MM.1S (cell line): ENCODE measurements at regions not wholly inside any gene's neighbourhood (a gene's known extent, or its start where the extent isn't known, plus 50 kb on each side); places are given as distances from the start of the nearest gene placed in this dataset.

Source experiments
- DNase-seq: peaks from one replicate; pipeline ENCODE4 v3.0.0-alpha.2; 2015
- H2AFZ ChIP-seq: fragments of 300-600 bp; sonication (generic); 2 replicates; pipeline ENCODE4 v1.6.0; 2016; ENCODE audit warnings: antibody characterized with exemption, low read length
- H3F3A ChIP-seq: fragments of 300-600 bp; sonication (generic); 2 replicates; pipeline ENCODE4 v1.6.1; 2016; ENCODE audit warnings: mild to moderate bottlenecking, antibody characterized with exemption, low read length, moderate library complexity, mixed read lengths; ENCODE audit not compliant: insufficient read depth
- H3K27ac ChIP-seq: fragments of 300-600 bp; sonication (generic); 2 replicates; pipeline ENCODE4 v1.5.1; 2016; ENCODE audit warnings: mild to moderate bottlenecking, low read length
- H3K27me3 ChIP-seq: fragments of 300-600 bp; sonication (generic); replicated peaks from 2 replicates; pipeline ENCODE4 v1.6.0; 2016; ENCODE audit warnings: low read length; ENCODE audit not compliant: insufficient read depth
- H3K36me3 ChIP-seq: fragments of 300-600 bp; sonication (generic); replicated peaks from 2 replicates; pipeline ENCODE4 v1.6.1; 2016; ENCODE audit warnings: mild to moderate bottlenecking, low read length, mixed read lengths; ENCODE audit not compliant: insufficient read depth
- H3K4me1 ChIP-seq: fragments of 300-600 bp; sonication (generic); 2 replicates; pipeline ENCODE4 v1.6.1; 2016; ENCODE audit warnings: low read length, mixed read lengths
- H3K4me2 ChIP-seq: fragments of 300-600 bp; sonication (generic); 2 replicates; pipeline ENCODE4 v1.6.0; 2016; ENCODE audit warnings: low read depth, low read length
- H3K4me3 ChIP-seq: fragments of 300-600 bp; sonication (generic); 2 replicates; pipeline ENCODE4 v1.5.1; 2016; ENCODE audit warnings: low read length, mixed read lengths
- H3K79me2 ChIP-seq: fragments of 300-600 bp; sonication (generic); 2 replicates; pipeline ENCODE4 v1.6.1; 2016; ENCODE audit warnings: mixed run types, low read length, mixed read lengths
- H3K9ac ChIP-seq: fragments of 300-600 bp; sonication (generic); 2 replicates; pipeline ENCODE4 v1.6.1; 2016; ENCODE audit warnings: low read length, mixed read lengths
- H3K9me2 ChIP-seq: fragments of 300-600 bp; sonication (generic); replicated peaks from 2 replicates; pipeline ENCODE4 v1.6.1; 2016; ENCODE audit warnings: mild to moderate bottlenecking, low read length, mixed read lengths; ENCODE audit not compliant: insufficient read depth
- H3K9me3 ChIP-seq: fragments of 300-600 bp; sonication (generic); replicated peaks from 2 replicates; pipeline ENCODE4 v1.6.1; 2016; ENCODE audit warnings: mild to moderate bottlenecking, low read length, mixed read lengths; ENCODE audit not compliant: insufficient read depth
- H4K20me1 ChIP-seq: fragments of 300-600 bp; sonication (generic); 2 replicates; pipeline ENCODE4 v1.6.1; 2016; ENCODE audit warnings: mild to moderate bottlenecking, low read length, moderate library complexity, mixed read lengths; ENCODE audit not compliant: insufficient read depth
- EZH2 ChIP-seq: fragments of 300-600 bp; sonication (generic); optimal IDR thresholded peaks from 2 replicates; pipeline ENCODE3; 2017; ENCODE audit warnings: low read depth, mild to moderate bottlenecking, antibody characterized with exemption, low read length, mixed read lengths
- EZH2phosphoT487 ChIP-seq: fragments of 300-600 bp; sonication (generic); IDR thresholded peaks from 2 replicates; pipeline ENCODE4 v1.6.1; 2018; ENCODE audit warnings: antibody characterized with exemption, low read length
- TF ChIP-seq, protein P1 (sequence below): fragments of 300-600 bp; sonication (generic); IDR thresholded peaks from 2 replicates; pipeline ENCODE4 v1.5.1; 2016; ENCODE audit warnings: antibody characterized with exemption, low read length, mixed read lengths

DNA sequence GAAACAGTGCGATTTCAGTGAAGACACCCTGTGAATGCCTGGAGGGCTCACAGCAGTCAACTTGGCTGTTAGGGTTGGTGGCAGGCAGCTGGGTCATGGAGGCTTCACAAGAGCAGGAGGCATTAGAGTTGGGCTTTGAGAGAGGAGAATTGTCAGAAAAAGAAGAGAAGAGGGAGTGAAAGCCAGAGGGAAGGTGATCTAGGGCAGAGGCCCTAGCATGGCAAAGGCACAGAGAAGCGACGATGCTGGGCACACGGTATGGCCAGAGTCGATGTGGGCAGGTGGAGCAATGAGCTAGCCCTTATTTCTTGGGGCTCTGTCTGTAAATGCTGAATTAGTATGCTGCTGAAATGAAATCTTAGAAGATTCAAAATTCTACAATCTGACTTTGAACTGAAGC lies 52.6 kb upstream of the OLFM4 start:
- no peak overlapping the region for H3K4me3 ChIP-seq
- DNase-seq = no peak

DNA sequence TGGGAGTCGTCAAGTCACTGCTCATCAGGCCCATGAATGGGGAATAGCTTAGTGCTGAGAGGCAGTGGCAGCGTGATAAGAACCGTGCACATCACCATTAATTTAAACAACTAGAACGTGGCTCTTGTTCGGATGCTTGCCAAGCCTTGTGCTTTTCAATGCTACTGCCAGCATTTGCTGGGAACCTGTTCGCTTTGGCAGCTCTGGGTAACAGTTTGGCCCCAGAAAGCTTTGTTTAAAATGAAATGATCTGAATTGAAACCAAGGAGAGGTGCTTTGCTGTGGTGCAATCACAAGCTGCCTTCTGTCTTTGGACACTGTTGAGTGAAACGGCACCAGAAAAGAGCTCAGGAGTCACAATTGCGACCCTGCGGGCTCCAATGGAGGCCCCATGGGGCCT lies 53.5 kb upstream of the OLFM4 start:
- no peak overlapping the region for H3K4me2 ChIP-seq
- H2AFZ ChIP-seq = no peak overlapping the region
- H3K4me3 ChIP-seq = no peak overlapping the region
- H3K27me3 ChIP-seq = no peaks in the 10 kb centered on the region
- DNase-seq = no peak
- H4K20me1 ChIP-seq = no peaks in the 10 kb centered on the region
- H3K27ac ChIP-seq = no peak overlapping the region
- no peaks in the 10 kb centered on the region for H3F3A ChIP-seq
- no peaks in the 10 kb centered on the region for H3K9me3 ChIP-seq
- H3K9me2 ChIP-seq = no peaks in the 10 kb centered on the region
- H3K36me3 ChIP-seq = no peaks in the 10 kb centered on the region
- TF ChIP-seq EZH2 = no peak
- TF ChIP-seq, protein P1, sequence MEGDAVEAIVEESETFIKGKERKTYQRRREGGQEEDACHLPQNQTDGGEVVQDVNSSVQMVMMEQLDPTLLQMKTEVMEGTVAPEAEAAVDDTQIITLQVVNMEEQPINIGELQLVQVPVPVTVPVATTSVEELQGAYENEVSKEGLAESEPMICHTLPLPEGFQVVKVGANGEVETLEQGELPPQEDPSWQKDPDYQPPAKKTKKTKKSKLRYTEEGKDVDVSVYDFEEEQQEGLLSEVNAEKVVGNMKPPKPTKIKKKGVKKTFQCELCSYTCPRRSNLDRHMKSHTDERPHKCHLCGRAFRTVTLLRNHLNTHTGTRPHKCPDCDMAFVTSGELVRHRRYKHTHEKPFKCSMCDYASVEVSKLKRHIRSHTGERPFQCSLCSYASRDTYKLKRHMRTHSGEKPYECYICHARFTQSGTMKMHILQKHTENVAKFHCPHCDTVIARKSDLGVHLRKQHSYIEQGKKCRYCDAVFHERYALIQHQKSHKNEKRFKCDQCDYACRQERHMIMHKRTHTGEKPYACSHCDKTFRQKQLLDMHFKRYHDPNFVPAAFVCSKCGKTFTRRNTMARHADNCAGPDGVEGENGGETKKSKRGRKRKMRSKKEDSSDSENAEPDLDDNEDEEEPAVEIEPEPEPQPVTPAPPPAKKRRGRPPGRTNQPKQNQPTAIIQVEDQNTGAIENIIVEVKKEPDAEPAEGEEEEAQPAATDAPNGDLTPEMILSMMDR = no peak
- TF ChIP-seq EZH2phosphoT487 = no peak
- no peak overlapping the region for H3K9ac ChIP-seq
- H3K4me1 ChIP-seq = no peaks in the 10 kb centered on the region
- no peaks in the 10 kb centered on the region for H3K79me2 ChIP-seq

More for the DNA sequence above, 52.6 kb upstream of the OLFM4 start:
- H3K27ac ChIP-seq = no peak overlapping the region
- TF ChIP-seq EZH2 (no peak), EZH2phosphoT487 (no peak)
- TF ChIP-seq, protein P1 = no peak
- no peak overlapping the region for H2AFZ ChIP-seq
- H3K36me3 ChIP-seq = no peaks in the 10 kb centered on the region
- H3F3A ChIP-seq = no peaks in the 10 kb centered on the region
- no peak overlapping the region for H3K9ac ChIP-seq
- no peaks in the 10 kb centered on the region for H3K9me2 ChIP-seq
- H3K4me2 ChIP-seq = no peak overlapping the region
- H3K9me3 ChIP-seq = no peaks in the 10 kb centered on the region
- H3K27me3 ChIP-seq = no peaks in the 10 kb centered on the region
- no peaks in the 10 kb centered on the region for H4K20me1 ChIP-seq
- H3K79me2 ChIP-seq = no peaks in the 10 kb centered on the region
- no peaks in the 10 kb centered on the region for H3K4me1 ChIP-seq

- no peaks in the 10 kb centered on the region for H3K9me3 ChIP-seq
Observed at GRCh38 chr13:52974711-52975110, 53.9 kb upstream of the OLFM4 start.

More at GRCh38 chr13:52974711-52975110, 53.9 kb upstream of the OLFM4 start:
- Histone ChIP-seq H3K4me3 (no peak overlapping the region), H2AFZ (no peak overlapping the region), H3F3A (no peaks in the 10 kb centered on the region), H3K4me1 (no peaks in the 10 kb centered on the region), H3K36me3 (no peaks in the 10 kb centered on the region), H3K27me3 (no peaks in the 10 kb centered on the region), H4K20me1 (no peaks in the 10 kb centered on the region), H3K27ac (no peak overlapping the region), H3K4me2 (no peak overlapping the region), H3K79me2 (no peaks in the 10 kb centered on the region), H3K9ac (no peak overlapping the region), H3K9me2 (no peaks in the 10 kb centered on the region)
- TF ChIP-seq EZH2phosphoT487 = no peak
- TF ChIP-seq, protein P1 = no peak
- no peak for TF ChIP-seq EZH2
- DNase-seq = no peak
